Hematopoietic multipotent progenitor cell treated with erythropoietin and hydrocortisone succinate and interleukin-3 and kit ligand, for 15 days (in vitro differentiated cells): ENCODE measurements at regions not wholly inside any gene's neighbourhood (a gene's known extent, or its start where the extent isn't known, plus 50 kb on each side); places are given as distances from the start of the nearest gene placed in this dataset.

Source experiments
- DNase-seq: peaks from one replicate; pipeline ENCODE4 v3.0.0-alpha.2; 2015; ENCODE audit warnings: low spot score

- DNase-seq, result no peak
These were observed 160.3 kb upstream of the ESRRG start for GRCh38 chr1:216883518-216883917.

- no peak for DNase-seq
These were observed 158.5 kb upstream of the ESRRG start for GRCh38 chr1:216881695-216882094.

DNA sequence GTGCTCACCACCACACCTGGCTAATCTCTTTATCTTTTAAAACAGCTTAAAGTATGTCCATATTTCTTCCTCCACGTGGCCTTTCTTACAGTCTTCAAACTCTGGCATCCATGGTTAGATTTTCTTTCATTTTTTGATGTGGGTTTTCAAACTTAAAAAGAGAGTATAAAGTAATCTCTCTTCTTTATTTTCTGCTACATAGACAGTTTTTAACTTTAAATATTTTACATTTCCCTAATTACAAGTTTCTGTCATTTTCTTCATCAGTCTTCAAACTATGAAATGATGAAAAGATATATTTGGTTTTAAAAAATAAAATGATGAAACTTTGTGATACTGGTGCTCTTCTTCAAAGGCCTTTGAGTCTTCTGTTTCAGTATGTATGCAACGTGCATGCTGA is 143.5 kb upstream of the ESRRG start:
- DNase-seq, result no peak

- no peak for DNase-seq
These were observed 132.6 kb upstream of the ESRRG start for GRCh38 chr1:216855810-216856209.

GRCh38 chr1:216854836-216855484 is 131.7 kb upstream of the ESRRG start:
- DNase-seq, result no peak

- no peak for DNase-seq
These were observed 127.8 kb upstream of the ESRRG start for GRCh38 chr1:216851073-216851472.

DNA sequence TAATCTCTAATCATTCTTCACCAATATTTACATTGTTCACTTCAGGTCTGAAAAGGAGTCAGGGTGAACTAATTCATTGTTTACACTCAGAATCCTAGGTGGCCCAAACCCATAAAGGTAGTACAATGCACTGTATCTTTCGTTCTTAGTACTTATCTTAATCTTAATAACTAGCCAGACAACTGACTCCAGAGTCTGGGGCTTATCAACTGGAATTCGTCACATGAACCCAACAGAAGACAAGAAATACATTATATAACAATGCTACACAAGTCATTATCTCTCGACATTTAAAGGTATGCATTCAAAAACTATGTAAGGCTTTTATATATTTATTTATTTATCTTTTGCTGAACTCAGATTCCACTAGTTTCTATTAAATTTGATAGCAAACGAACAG is 125.9 kb upstream of the ESRRG start:
- DNase-seq, result no peak

DNA sequence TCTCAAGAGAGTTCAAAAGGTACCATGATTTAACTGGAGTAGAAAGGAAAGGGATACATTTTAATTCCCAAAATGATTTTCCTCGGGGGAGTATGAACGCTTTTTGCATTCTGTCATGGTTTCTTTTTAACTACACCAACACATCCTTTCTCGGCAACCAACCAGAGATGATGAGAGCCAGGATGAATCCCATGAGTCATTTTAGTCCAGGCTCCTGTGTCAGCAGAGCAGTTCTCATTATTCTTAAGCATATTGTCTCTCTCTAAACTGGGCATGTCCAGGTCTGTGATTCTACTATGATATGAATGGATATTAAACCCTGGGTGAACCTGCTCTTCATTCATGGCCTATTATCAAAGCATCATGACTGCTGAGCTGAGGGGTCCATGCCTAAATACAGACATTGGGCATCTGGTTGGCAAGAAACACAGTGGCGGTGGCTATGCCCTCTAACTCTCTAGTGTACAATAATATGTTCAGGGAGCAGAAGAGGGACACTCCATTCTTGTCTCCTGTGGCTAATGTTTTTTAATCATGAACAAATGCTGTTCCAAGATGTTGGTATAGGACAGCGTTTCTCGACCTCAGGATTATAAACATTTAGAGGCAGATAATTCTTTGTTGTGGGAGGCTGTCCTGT is 124.3 kb upstream of the ESRRG start:
- no peak for DNase-seq

DNA sequence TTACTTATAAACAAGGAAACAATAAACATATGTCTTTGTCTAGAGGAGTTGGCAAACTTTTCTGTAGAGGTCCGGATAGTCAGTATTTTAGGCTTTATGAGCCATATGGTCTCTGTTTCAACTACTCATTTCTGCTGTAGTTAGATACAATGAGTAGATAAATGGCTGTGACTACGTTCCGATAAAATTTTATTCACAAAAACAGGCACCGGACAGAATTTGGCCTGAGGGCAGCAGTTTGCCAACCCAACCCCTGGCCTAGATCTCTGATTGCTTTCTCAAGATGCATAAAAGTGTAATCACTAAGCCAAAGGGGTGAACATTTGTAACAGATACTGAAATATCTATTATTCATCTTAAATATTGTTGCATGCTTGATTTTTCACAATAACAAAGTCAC is 123.1 kb upstream of the ESRRG start:
- no peak for DNase-seq

DNA sequence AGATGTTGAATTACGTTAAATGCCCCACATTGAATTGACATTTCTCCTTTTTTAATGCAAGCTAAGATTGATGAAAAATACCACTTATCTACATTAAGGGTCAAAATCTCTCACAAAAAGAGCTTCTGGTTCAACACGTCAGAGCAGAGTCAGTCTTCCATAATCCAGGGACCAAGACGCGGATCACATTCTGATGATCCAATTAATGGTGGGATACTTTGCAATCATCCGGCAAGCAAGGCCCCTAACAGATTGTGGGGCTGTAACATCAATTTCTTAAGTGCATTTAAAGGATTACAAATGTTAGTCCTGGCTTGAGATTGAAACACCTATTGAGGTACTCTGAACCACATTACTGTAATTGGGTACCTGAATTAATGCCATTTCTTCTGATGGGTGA is 120.2 kb upstream of the ESRRG start:
- DNase-seq, result no peak

- no peak for DNase-seq
These were observed 117.9 kb upstream of the ESRRG start for GRCh38 chr1:216841165-216841564.

GRCh38 chr1:216836316-216836715 is 113.1 kb upstream of the ESRRG start:
- no peak for DNase-seq

DNA sequence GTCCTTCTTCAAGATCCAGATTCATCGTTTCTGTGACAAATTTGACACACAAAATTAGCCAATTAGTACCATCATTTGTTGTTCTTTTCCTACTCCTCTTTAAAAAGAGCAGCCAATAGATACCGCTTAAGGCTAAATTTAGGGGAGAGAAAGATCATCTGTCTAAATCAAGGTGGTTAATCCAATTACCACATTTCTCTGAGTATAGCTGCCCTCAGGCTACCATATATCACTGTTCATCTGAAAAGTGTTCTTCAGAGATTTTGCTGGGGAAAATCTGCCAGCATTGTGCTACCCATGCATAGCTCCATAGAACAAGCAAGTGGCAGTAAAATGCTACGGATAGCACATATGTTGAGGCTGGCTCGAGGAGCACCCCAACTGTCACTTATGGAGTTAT is 110.3 kb upstream of the ESRRG start:
- DNase-seq, result no peak

DNA sequence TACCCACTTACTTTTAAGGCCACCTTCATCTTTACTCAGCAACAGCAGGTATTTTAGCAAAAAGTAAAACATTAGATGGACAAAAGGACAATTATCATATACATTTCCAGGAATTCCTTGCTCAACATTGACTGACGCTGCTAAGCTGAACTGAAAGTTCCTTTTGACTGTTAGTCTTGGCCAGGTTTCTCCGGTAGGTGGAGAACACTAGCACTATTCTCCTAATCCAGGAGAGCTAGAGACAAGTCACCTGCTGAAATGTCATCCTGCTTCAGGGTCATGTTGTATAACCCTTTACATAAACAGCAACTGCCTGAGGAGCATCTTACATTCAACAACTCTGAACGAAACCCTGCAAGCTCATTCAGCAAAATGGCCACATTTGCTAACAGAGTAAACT is 109.0 kb upstream of the ESRRG start:
- DNase-seq, result no peak

DNA sequence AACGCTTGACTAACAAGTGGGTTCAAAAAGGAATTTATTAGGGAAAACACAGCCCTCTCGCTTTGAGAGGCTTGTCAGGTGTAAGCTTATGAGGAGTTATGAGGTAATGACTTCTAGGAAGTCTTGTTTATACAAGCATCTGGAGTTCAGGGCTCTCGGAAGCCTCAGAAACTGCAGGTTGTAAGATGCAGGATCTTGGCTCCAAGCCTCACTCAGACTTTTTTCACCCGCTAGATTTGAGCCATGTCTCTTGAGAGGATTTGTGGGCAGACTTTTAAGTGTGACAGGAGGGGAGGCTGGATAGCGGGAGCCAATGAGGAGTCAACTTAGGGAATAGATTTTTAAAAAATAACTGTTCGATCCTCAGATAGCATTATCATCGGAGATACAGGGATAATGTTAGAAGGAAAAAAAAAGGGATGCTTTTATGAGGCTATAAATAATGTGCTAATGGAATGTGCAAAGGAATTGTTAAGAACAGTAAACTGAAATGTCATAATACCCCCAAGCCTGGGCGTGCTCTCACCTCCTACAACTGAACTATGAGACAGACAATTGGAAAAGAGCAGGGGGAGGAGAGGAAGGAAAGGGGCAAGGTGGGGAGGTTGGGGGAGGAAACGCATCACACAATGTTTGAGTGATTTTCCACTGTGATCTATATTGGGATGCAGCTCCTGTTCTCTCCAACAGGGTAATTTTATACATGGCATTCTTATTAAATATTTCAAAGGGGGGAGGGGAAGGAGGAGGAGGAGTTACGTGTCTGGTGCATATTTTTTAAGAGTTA is 107.4 kb upstream of the ESRRG start:
- DNase-seq, result no peak

- DNase-seq, result no peak
These were observed 104.0 kb upstream of the ESRRG start for GRCh38 chr1:216827251-216827650.

- no peak for DNase-seq
These were observed 103.4 kb upstream of the ESRRG start for GRCh38 chr1:216826646-216827045.

GRCh38 chr1:216826214-216826613 is 103.0 kb upstream of the ESRRG start:
- DNase-seq, result no peak

DNA sequence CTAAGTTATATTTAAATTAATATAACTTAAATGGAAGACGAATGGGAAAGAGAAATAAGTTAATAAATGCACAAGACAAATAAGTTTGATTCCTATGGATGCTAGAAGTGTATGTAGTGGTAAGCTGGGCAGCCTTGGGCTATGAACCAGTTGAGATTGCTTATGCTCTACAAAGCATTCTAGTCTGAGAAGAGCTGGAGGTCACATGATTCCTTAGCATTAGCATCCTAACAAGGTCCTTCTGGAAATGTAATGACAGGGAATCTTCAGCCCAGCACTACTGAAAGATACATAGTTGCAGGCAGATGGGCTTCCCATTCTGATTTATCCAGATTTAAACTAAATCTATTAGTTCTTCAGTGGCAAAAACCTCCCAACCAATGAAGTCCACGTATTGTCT is 102.3 kb upstream of the ESRRG start:
- DNase-seq, result no peak

DNA sequence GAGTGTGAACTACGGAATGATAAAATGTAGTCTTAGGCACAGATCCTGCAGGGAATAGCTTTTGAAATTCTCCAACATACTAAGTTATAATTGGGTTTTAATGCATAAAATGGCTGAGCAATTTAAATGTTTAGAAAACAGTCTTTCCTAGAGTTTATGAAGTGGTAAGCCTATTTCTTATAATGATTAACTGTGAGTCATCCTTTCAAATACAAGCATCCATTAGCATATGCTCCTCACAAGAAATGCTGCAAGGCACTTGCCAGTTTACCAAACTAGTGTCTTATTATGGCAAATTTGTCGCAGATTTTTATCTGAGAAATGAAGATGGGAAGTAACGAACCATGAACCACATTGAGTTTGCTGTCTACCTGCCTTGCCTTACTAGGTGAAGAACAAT is 101.3 kb upstream of the ESRRG start:
- no peak for DNase-seq

DNA sequence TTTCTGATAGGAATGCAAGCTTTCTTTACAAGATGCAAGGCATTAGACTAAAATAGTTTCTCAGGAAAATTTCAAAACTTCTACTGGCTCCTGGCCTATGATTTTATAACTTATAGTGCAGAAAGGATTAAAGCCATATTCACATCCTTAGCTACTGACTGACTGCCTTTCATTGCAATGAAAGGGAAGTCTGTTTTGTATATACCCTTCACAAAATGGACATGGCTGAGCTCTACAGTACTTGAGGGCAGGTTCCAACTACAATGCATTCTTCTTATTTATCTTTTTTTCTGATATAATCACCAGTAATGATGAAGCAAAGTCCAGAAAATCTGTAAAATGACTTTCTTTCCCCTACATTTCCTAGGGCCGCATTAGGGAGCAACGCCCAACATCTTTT is 100.5 kb upstream of the ESRRG start:
- DNase-seq, result no peak

- no peak for DNase-seq
These were observed 99.3 kb upstream of the ESRRG start for GRCh38 chr1:216822480-216822879.

DNA sequence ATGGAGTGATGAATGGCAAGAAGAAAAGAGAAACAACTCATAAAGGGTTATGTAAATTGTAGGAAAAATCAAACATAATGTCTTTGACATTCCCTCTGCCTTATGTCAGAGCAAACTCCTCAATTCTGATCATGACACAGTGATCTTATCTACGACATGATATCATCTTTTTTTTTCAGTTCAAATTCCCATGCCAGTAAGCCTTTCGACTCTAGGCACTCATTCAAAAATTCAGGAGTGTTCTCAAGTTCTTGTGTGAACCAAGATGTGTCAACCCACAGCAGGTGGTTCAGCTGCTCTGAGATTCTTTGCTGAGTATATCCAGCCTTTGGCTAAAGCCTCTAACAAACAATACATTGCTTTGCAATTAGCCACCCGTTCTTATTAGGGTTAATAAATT is 97.1 kb upstream of the ESRRG start:
- DNase-seq, result no peak

GRCh38 chr1:216818284-216818683 is 95.1 kb upstream of the ESRRG start:
- DNase-seq, result no peak
